Hepatocyte (in vitro differentiated cells): ENCODE measurements at regions not wholly inside any gene's neighbourhood (a gene's known extent, or its start where the extent isn't known, plus 50 kb on each side); places are given as distances from the start of the nearest gene placed in this dataset.

Experiments used
- DNase-seq: peaks from one replicate; pipeline ENCODE4 v3.0.0-alpha.2; 2016; ENCODE audit warnings: low spot score
- H2AFZ ChIP-seq: fragments of 200-600 bp; sonication (generic); 2 replicates; pipeline ENCODE4 v1.6.0; 2016; ENCODE audit warnings: antibody characterized with exemption, mild to moderate bottlenecking
- H3K27ac ChIP-seq: fragments of 200-600 bp; sonication (generic); 2 replicates; pipeline ENCODE4 v1.5.1; 2016; ENCODE audit warnings: mild to moderate bottlenecking
- H3K27me3 ChIP-seq: fragments of 200-600 bp; sonication (generic); 2 replicates; pipeline ENCODE4 v1.6.1; 2016
- H3K36me3 ChIP-seq: fragments of 200-600 bp; sonication (generic); replicated peaks from 2 replicates; pipeline ENCODE4 v1.5.1; 2016; ENCODE audit warnings: low read depth; ENCODE audit not compliant: insufficient read depth
- H3K4me1 ChIP-seq: fragments of 200-600 bp; sonication (generic); 2 replicates; pipeline ENCODE4 v1.5.1; 2016; ENCODE audit warnings: mild to moderate bottlenecking, moderate library complexity; ENCODE audit not compliant: insufficient read depth
- H3K4me2 ChIP-seq: fragments of 200-600 bp; sonication (generic); 2 replicates; pipeline ENCODE4 v1.6.0; 2016
- H3K4me3 ChIP-seq: fragments of 200-600 bp; sonication (generic); 2 replicates; pipeline ENCODE4 v1.5.1; 2016; ENCODE audit warnings: mild to moderate bottlenecking
- H3K79me2 ChIP-seq: fragments of 200-600 bp; sonication (generic); 2 replicates; pipeline ENCODE4 v1.6.0; 2017; ENCODE audit warnings: mild to moderate bottlenecking
- H3K9me2 ChIP-seq: fragments of 200-600 bp; sonication (generic); replicated peaks from 2 replicates; pipeline ENCODE4 v1.6.0; 2017; ENCODE audit warnings: mild to moderate bottlenecking; ENCODE audit not compliant: insufficient read depth
- H3K9me3 ChIP-seq: fragments of 200-600 bp; sonication (generic); 2 replicates; pipeline ENCODE4 v1.5.1; 2016; ENCODE audit warnings: low read depth, mild to moderate bottlenecking
- H4K20me1 ChIP-seq: fragments of 200-600 bp; sonication (generic); 2 replicates; pipeline ENCODE4 v1.6.0; 2016; ENCODE audit warnings: mild to moderate bottlenecking; ENCODE audit not compliant: insufficient read depth, poor library complexity, severe bottlenecking
- CTCF ChIP-seq: fragments of 200-600 bp; sonication (generic); IDR thresholded peaks from 2 replicates; pipeline ENCODE4 v1.5.1; 2016; ENCODE audit warnings: antibody characterized with exemption, mild to moderate bottlenecking; ENCODE audit not compliant: poor library complexity
- EZH2 ChIP-seq: fragments of 200-600 bp; sonication (generic); IDR thresholded peaks from 2 replicates; pipeline ENCODE4 v1.6.1; 2016; ENCODE audit warnings: antibody characterized with exemption, mild to moderate bottlenecking, borderline replicate concordance
- EZH2phosphoT487 ChIP-seq: fragments of 200-600 bp; sonication (generic); IDR thresholded peaks from one replicate; pipeline ENCODE4 v1.6.1; 2018; ENCODE audit warnings: antibody characterized with exemption, mild to moderate bottlenecking, low read depth, moderate library complexity; ENCODE audit not compliant: unreplicated experiment, severe bottlenecking
- WGBS: methylation state at CpG from one replicate; pipeline ENCODE4 v1.1.6; 2016; ENCODE audit warnings: low lambda C conversion rate; ENCODE audit errors: missing lambda C conversion rate; 5-methylcytosine and 5-hydroxymethylcytosine counted together

GRCh38 chr9:73655831-73656230 is 504.2 kb downstream of the ANXA1 start:
- no peak overlapping the region for H3K27ac ChIP-seq
- no peak overlapping the region for H3K4me2 ChIP-seq
- no peaks in the 10 kb centered on the region for H3K4me1 ChIP-seq

GRCh38 chr9:73665253-73665652 is 513.6 kb downstream of the ANXA1 start:
- 79% methylated on average over 1 of the region's 1 CpG for WGBS
- no peaks in the 10 kb centered on the region for H3K9me3 ChIP-seq
- no peaks in the 10 kb centered on the region for H3K4me1 ChIP-seq
- no peak overlapping the region for H3K4me3 ChIP-seq
- no peak overlapping the region for H2AFZ ChIP-seq
- no peaks in the 10 kb centered on the region for H3K27me3 ChIP-seq
- no peaks in the 10 kb centered on the region for H4K20me1 ChIP-seq
- H3K79me2 ChIP-seq, result no peaks in the 10 kb centered on the region
- H3K9me2 ChIP-seq, result no peaks in the 10 kb centered on the region
- H3K27ac ChIP-seq, result no peak overlapping the region
- TF ChIP-seq EZH2 (no peak), CTCF (no peak), EZH2phosphoT487 (no peak)
- no peak for DNase-seq
- H3K4me2 ChIP-seq, result no peak overlapping the region
- H3K36me3 ChIP-seq, result no peaks in the 10 kb centered on the region

More at GRCh38 chr9:73655831-73656230, 504.2 kb downstream of the ANXA1 start:
- Histone ChIP-seq H3K36me3 (no peaks in the 10 kb centered on the region), H3K9me3 (no peaks in the 10 kb centered on the region), H3K27me3 (no peaks in the 10 kb centered on the region), H3K79me2 (no peaks in the 10 kb centered on the region), H4K20me1 (no peaks in the 10 kb centered on the region), H3K4me3 (no peak overlapping the region), H2AFZ (no peak overlapping the region), H3K9me2 (no peaks in the 10 kb centered on the region)
- TF ChIP-seq EZH2, result no peak
- TF ChIP-seq EZH2phosphoT487, result no peak
- TF ChIP-seq CTCF, result no peak
- WGBS, result 92% methylated on average over 2 of the region's 2 CpGs
- no peak for DNase-seq

GRCh38 chr9:73667749-73668148 is 516.1 kb downstream of the ANXA1 start:
- 33% methylated on average over 1 of the region's 1 CpG for WGBS
- no peaks in the 10 kb centered on the region for H3K79me2 ChIP-seq

GRCh38 chr9:73680831-73681230 is 529.2 kb downstream of the ANXA1 start:
- Histone ChIP-seq H3K4me3 (no peak overlapping the region), H3K79me2 (no peaks in the 10 kb centered on the region), H3K4me1 (no peaks in the 10 kb centered on the region), H3K4me2 (no peak overlapping the region), H3K9me3 (no peaks in the 10 kb centered on the region), H3K9me2 (no peaks in the 10 kb centered on the region), H3K27me3 (no peaks in the 10 kb centered on the region), H4K20me1 (no peaks in the 10 kb centered on the region), H3K27ac (no peak overlapping the region), H2AFZ (no peak overlapping the region), H3K36me3 (no peaks in the 10 kb centered on the region)
- 74% methylated on average over 6 of the region's 6 CpGs for WGBS
- no peak for DNase-seq
- TF ChIP-seq CTCF, result no peak
- no peak for TF ChIP-seq EZH2phosphoT487
- no peak for TF ChIP-seq EZH2

More at GRCh38 chr9:73667749-73668148, 516.1 kb downstream of the ANXA1 start:
- no peak for TF ChIP-seq EZH2
- no peak for TF ChIP-seq EZH2phosphoT487
- H3K9me3 ChIP-seq, result no peaks in the 10 kb centered on the region
- H3K9me2 ChIP-seq, result no peaks in the 10 kb centered on the region
- H3K27ac ChIP-seq, result no peak overlapping the region
- no peak for DNase-seq
- no peaks in the 10 kb centered on the region for H3K36me3 ChIP-seq
- no peaks in the 10 kb centered on the region for H4K20me1 ChIP-seq
- H2AFZ ChIP-seq, result no peak overlapping the region
- H3K4me1 ChIP-seq, result no peaks in the 10 kb centered on the region
- H3K4me2 ChIP-seq, result no peak overlapping the region
- no peaks in the 10 kb centered on the region for H3K27me3 ChIP-seq
- no peak overlapping the region for H3K4me3 ChIP-seq
